ENCODE measurements at regions not wholly inside any gene's neighbourhood (a gene's known extent, or its start where the extent isn't known, plus 50 kb on each side); places are given as distances from the start of the nearest gene placed in this dataset.

DNA sequence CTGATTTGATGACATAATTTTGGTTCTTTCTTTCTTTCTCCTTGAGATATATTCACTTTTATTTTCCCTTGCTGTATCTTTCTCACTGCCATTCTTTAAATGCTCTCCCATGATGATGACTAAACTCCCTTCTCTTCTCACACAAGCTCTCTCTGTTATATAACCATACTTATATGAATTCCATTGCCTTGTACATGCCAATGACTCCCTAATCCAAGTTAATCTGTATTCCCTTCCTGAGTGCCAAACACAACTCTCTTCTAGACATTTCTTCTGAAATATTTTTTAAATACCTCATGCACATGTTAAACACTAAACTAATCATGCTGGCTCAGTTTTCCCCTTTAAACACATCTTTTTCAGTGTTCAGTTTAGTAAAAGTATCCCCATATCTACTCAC is 62.2 kb upstream of the ST8SIA4 start:
- Histone ChIP-seq H3K79me2 (replicated peaks; ENCODE audit: insufficient read depth) (no peaks in the 10 kb centered on the region), H3K4me2 (no peak overlapping the region), H3K27ac (ENCODE audit: low read depth) (no peak overlapping the region), H3K36me3 (ENCODE audit: insufficient read depth) (no peaks in the 10 kb centered on the region), H4K20me1 (replicated peaks; ENCODE audit: insufficient read depth) (no peaks in the 10 kb centered on the region), H3K9me2 (ENCODE audit: insufficient read depth) (no peaks in the 10 kb centered on the region), H3K27me3 (ENCODE audit: insufficient read depth) (no peaks in the 10 kb centered on the region), H3K4me1 (ENCODE audit: insufficient read depth) (no peaks in the 10 kb centered on the region), H2AFZ (no peak overlapping the region), H3K4me3 (no peak overlapping the region), H3F3A (replicated peaks; ENCODE audit: low read depth) (no peaks in the 10 kb centered on the region)
- Mint-ChIP-seq H3K4me1 (no peaks in the 10 kb centered on the region), H3K27ac (no peak overlapping the region), H3K36me3 (ENCODE audit: low read depth) (no peaks in the 10 kb centered on the region), H3K9me3 (no peaks in the 10 kb centered on the region), H3K4me3 (no peak overlapping the region), H3K27me3 (ENCODE audit: insufficient read depth, low read depth, poor library complexity) (no peaks in the 10 kb centered on the region)
- ATAC-seq (no peak), DNase-seq (ENCODE audit: low spot score) (no peak)
- TF ChIP-seq ZNF114 (CRISPR knock-in tag; IDR thresholded peaks at IDR 0.05) = no peak
- no peak for TF ChIP-seq POLR2AphosphoS5 (IDR thresholded peaks at IDR 0.05; ENCODE audit: low read depth)
- no peak for TF ChIP-seq NANOG (IDR thresholded peaks at IDR 0.05; ENCODE audit: borderline replicate concordance)
- TF ChIP-seq, protein P1, sequence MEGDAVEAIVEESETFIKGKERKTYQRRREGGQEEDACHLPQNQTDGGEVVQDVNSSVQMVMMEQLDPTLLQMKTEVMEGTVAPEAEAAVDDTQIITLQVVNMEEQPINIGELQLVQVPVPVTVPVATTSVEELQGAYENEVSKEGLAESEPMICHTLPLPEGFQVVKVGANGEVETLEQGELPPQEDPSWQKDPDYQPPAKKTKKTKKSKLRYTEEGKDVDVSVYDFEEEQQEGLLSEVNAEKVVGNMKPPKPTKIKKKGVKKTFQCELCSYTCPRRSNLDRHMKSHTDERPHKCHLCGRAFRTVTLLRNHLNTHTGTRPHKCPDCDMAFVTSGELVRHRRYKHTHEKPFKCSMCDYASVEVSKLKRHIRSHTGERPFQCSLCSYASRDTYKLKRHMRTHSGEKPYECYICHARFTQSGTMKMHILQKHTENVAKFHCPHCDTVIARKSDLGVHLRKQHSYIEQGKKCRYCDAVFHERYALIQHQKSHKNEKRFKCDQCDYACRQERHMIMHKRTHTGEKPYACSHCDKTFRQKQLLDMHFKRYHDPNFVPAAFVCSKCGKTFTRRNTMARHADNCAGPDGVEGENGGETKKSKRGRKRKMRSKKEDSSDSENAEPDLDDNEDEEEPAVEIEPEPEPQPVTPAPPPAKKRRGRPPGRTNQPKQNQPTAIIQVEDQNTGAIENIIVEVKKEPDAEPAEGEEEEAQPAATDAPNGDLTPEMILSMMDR (conservative IDR thresholded peaks at IDR 0.05; ENCODE audit: low read depth in 2 of 2) = no peak
- TF ChIP-seq ZNF331 (CRISPR knock-in tag; IDR thresholded peaks at IDR 0.05; ENCODE audit: low read depth) = no peak
- no peak for TF ChIP-seq CREB1 (CRISPR knock-in tag; IDR thresholded peaks at IDR 0.05; ENCODE audit: low read depth)
- TF ChIP-seq, protein P2, sequence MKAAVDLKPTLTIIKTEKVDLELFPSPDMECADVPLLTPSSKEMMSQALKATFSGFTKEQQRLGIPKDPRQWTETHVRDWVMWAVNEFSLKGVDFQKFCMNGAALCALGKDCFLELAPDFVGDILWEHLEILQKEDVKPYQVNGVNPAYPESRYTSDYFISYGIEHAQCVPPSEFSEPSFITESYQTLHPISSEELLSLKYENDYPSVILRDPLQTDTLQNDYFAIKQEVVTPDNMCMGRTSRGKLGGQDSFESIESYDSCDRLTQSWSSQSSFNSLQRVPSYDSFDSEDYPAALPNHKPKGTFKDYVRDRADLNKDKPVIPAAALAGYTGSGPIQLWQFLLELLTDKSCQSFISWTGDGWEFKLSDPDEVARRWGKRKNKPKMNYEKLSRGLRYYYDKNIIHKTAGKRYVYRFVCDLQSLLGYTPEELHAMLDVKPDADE (IDR thresholded peaks at IDR 0.05) = no peak
- TF ChIP-seq EZH2 (IDR thresholded peaks at IDR 0.05; ENCODE audit: low read depth, unreplicated experiment) = no peak
- no peak for TF ChIP-seq EZH2phosphoT487 (IDR thresholded peaks at IDR 0.05; ENCODE audit: unreplicated experiment)
- no peak for TF ChIP-seq STAT1 (IDR thresholded peaks at IDR 0.05; ENCODE audit: unreplicated experiment)
- no peak for TF ChIP-seq JUNB (IDR thresholded peaks at IDR 0.05; ENCODE audit: unreplicated experiment)
- TF ChIP-seq, protein P3, sequence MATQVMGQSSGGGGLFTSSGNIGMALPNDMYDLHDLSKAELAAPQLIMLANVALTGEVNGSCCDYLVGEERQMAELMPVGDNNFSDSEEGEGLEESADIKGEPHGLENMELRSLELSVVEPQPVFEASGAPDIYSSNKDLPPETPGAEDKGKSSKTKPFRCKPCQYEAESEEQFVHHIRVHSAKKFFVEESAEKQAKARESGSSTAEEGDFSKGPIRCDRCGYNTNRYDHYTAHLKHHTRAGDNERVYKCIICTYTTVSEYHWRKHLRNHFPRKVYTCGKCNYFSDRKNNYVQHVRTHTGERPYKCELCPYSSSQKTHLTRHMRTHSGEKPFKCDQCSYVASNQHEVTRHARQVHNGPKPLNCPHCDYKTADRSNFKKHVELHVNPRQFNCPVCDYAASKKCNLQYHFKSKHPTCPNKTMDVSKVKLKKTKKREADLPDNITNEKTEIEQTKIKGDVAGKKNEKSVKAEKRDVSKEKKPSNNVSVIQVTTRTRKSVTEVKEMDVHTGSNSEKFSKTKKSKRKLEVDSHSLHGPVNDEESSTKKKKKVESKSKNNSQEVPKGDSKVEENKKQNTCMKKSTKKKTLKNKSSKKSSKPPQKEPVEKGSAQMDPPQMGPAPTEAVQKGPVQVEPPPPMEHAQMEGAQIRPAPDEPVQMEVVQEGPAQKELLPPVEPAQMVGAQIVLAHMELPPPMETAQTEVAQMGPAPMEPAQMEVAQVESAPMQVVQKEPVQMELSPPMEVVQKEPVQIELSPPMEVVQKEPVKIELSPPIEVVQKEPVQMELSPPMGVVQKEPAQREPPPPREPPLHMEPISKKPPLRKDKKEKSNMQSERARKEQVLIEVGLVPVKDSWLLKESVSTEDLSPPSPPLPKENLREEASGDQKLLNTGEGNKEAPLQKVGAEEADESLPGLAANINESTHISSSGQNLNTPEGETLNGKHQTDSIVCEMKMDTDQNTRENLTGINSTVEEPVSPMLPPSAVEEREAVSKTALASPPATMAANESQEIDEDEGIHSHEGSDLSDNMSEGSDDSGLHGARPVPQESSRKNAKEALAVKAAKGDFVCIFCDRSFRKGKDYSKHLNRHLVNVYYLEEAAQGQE (IDR thresholded peaks at IDR 0.05; ENCODE audit: unreplicated experiment) = no peak
- TF ChIP-seq, protein P4, sequence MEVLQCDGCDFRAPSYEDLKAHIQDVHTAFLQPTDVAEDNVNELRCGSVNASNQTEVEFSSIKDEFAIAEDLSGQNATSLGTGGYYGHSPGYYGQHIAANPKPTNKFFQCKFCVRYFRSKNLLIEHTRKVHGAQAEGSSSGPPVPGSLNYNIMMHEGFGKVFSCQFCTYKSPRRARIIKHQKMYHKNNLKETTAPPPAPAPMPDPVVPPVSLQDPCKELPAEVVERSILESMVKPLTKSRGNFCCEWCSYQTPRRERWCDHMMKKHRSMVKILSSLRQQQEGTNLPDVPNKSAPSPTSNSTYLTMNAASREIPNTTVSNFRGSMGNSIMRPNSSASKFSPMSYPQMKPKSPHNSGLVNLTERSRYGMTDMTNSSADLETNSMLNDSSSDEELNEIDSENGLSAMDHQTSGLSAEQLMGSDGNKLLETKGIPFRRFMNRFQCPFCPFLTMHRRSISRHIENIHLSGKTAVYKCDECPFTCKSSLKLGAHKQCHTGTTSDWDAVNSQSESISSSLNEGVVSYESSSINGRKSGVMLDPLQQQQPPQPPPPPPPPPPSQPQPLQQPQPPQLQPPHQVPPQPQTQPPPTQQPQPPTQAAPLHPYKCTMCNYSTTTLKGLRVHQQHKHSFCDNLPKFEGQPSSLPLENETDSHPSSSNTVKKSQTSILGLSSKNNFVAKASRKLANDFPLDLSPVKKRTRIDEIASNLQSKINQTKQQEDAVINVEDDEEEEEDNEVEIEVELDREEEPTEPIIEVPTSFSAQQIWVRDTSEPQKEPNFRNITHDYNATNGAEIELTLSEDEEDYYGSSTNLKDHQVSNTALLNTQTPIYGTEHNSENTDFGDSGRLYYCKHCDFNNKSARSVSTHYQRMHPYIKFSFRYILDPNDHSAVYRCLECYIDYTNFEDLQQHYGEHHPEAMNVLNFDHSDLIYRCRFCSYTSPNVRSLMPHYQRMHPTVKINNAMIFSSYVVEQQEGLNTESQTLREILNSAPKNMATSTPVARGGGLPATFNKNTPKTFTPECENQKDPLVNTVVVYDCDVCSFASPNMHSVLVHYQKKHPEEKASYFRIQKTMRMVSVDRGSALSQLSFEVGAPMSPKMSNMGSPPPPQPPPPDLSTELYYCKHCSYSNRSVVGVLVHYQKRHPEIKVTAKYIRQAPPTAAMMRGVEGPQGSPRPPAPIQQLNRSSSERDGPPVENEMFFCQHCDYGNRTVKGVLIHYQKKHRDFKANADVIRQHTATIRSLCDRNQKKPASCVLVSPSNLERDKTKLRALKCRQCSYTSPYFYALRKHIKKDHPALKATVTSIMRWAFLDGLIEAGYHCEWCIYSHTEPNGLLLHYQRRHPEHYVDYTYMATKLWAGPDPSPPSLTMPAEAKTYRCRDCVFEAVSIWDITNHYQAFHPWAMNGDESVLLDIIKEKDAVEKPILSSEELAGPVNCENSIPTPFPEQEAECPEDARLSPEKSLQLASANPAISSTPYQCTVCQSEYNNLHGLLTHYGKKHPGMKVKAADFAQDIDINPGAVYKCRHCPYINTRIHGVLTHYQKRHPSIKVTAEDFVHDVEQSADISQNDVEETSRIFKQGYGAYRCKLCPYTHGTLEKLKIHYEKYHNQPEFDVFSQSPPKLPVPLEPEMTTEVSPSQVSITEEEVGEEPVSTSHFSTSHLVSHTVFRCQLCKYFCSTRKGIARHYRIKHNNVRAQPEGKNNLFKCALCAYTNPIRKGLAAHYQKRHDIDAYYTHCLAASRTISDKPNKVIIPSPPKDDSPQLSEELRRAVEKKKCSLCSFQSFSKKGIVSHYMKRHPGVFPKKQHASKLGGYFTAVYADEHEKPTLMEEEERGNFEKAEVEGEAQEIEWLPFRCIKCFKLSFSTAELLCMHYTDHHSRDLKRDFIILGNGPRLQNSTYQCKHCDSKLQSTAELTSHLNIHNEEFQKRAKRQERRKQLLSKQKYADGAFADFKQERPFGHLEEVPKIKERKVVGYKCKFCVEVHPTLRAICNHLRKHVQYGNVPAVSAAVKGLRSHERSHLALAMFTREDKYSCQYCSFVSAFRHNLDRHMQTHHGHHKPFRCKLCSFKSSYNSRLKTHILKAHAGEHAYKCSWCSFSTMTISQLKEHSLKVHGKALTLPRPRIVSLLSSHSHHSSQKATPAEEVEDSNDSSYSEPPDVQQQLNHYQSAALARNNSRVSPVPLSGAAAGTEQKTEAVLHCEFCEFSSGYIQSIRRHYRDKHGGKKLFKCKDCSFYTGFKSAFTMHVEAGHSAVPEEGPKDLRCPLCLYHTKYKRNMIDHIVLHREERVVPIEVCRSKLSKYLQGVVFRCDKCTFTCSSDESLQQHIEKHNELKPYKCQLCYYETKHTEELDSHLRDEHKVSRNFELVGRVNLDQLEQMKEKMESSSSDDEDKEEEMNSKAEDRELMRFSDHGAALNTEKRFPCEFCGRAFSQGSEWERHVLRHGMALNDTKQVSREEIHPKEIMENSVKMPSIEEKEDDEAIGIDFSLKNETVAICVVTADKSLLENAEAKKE (CRISPR knock-in tag; IDR thresholded peaks at IDR 0.05) = no peak
